ENCODE measurements at regions not wholly inside any gene's neighbourhood (a gene's known extent, or its start where the extent isn't known, plus 50 kb on each side); places are given as distances from the start of the nearest gene placed in this dataset.

GRCh38 chr14:98375566-98375965, 896.4 kb downstream of the BCL11B start:
- Histone ChIP-seq H3K27me3 (no peaks in the 10 kb centered on the region), H3K36me3 (no peaks in the 10 kb centered on the region), H3K27ac (no peak overlapping the region), H3K4me3 (no peak overlapping the region), H3K4me1 (no peaks in the 10 kb centered on the region), H3K9me3 (no peaks in the 10 kb centered on the region)
- no peak for DNase-seq (ENCODE audit: low spot score in 2 of 2)
- 89 to 90% methylated on average over 5 of the region's 5 CpGs for WGBS, 2 donors
- TF ChIP-seq EP300 (IDR thresholded peaks at IDR 0.05) (no peak), CTCF (IDR thresholded peaks at IDR 0.05) (no peak), POLR2A (IDR thresholded peaks at IDR 0.05) (no peak)

- WGBS, 2 donors, result 59 to 71% methylated on average over 3 of the region's 3 CpGs
- Histone ChIP-seq H3K27me3 (no peaks in the 10 kb centered on the region), H3K27ac (no peak overlapping the region), H3K9me3 (peaks cover 0 to 7% (median 0%) of the 10 kb centered on the region in 4 donors), H3K4me1 (no peaks in the 10 kb centered on the region), H3K4me3 (no peak overlapping the region), H3K36me3 (no peaks in the 10 kb centered on the region)
- no peak for DNase-seq (ENCODE audit: low spot score in 2 of 2)
- TF ChIP-seq CTCF (IDR thresholded peaks at IDR 0.05) (no peak), POLR2A (IDR thresholded peaks at IDR 0.05) (no peak), EP300 (IDR thresholded peaks at IDR 0.05) (no peak)
Measured at GRCh38 chr14:98379830-98380229, 892.2 kb downstream of the BCL11B start.

GRCh38 chr14:98382662-98383061, 889.3 kb downstream of the BCL11B start:
- no peaks in the 10 kb centered on the region for H3K36me3 ChIP-seq
- peaks cover 0 to 10% (median 0%) of the 10 kb centered on the region in 4 donors for H3K9me3 ChIP-seq
- no peak for TF ChIP-seq CTCF (IDR thresholded peaks at IDR 0.05)
- TF ChIP-seq POLR2A (IDR thresholded peaks at IDR 0.05), result no peak
- no peak for TF ChIP-seq EP300 (IDR thresholded peaks at IDR 0.05)
- no peaks in the 10 kb centered on the region for H3K27me3 ChIP-seq
- 37 to 50% methylated on average over 4 of the region's 4 CpGs for WGBS, 2 donors
- no peaks in the 10 kb centered on the region for H3K4me1 ChIP-seq
- no peak overlapping the region for H3K27ac ChIP-seq
- no peak overlapping the region for H3K4me3 ChIP-seq
- no peak for DNase-seq (ENCODE audit: low spot score in 2 of 2)

- TF ChIP-seq POLR2A (IDR thresholded peaks at IDR 0.05), result no peak
- TF ChIP-seq CTCF (IDR thresholded peaks at IDR 0.05), result no peak
- no peak for TF ChIP-seq EP300 (IDR thresholded peaks at IDR 0.05)
- H3K9me3 ChIP-seq, result peaks cover 0 to 10% (median 0%) of the 10 kb centered on the region in 4 donors
- H3K4me1 ChIP-seq, result no peaks in the 10 kb centered on the region
- DNase-seq (ENCODE audit: low spot score in 2 of 2), result no peak
- H3K36me3 ChIP-seq, result no peaks in the 10 kb centered on the region
- no peaks in the 10 kb centered on the region for H3K27me3 ChIP-seq
- H3K27ac ChIP-seq, result no peak overlapping the region
- no peak overlapping the region for H3K4me3 ChIP-seq
- 90 to 91% methylated on average over 3 of the region's 3 CpGs for WGBS, 2 donors
Measured at GRCh38 chr14:98385851-98386250, 886.1 kb downstream of the BCL11B start.

- TF ChIP-seq CTCF (IDR thresholded peaks at IDR 0.05) (no peak), EP300 (IDR thresholded peaks at IDR 0.05) (no peak), POLR2A (IDR thresholded peaks at IDR 0.05) (no peak)
- H3K27me3 ChIP-seq, result no peaks in the 10 kb centered on the region
- no peak overlapping the region for H3K27ac ChIP-seq
- no peaks in the 10 kb centered on the region for H3K4me1 ChIP-seq
- H3K36me3 ChIP-seq, result no peaks in the 10 kb centered on the region
- peaks cover 0 to under 1% (median 0%) of the 10 kb centered on the region in 4 donors for H3K9me3 ChIP-seq
- WGBS, 2 donors, result 78 to 88% methylated on average over 3 of the region's 3 CpGs
- no peak for DNase-seq (ENCODE audit: low spot score in 2 of 2)
- no peak overlapping the region for H3K4me3 ChIP-seq
Measured at GRCh38 chr14:98391061-98391460, 880.9 kb downstream of the BCL11B start.
